IgD-negative memory B cell (primary cell): ENCODE measurements at regions not wholly inside any gene's neighbourhood (a gene's known extent, or its start where the extent isn't known, plus 50 kb on each side); places are given as distances from the start of the nearest gene placed in this dataset.
"Not testable (repeated sequence)": the region's sequence is repeated elsewhere in the genome, so short reads cannot be mapped to it uniquely, and the experiment has no call there.

ENCODE experiments used
- H3K27ac Mint-ChIP-seq, 3 donors: one replicate each; pipeline ENCODE4 v1.8.0; 2020 to 2022; ENCODE audit warnings: mild to moderate bottlenecking in 3 of 3, mixed read lengths in 3 of 3, moderate library complexity in 1 of 3
- H3K27me3 Mint-ChIP-seq: one replicate; pipeline ENCODE4 v1.8.0; 2021; ENCODE audit warnings: mixed read lengths
- H3K36me3 Mint-ChIP-seq: one replicate; pipeline ENCODE4 v1.8.0; 2020; ENCODE audit warnings: mild to moderate bottlenecking, mixed read lengths
- H3K4me1 Mint-ChIP-seq, 3 donors: one replicate each; pipeline ENCODE4 v1.8.0; 2020 to 2022; ENCODE audit warnings: mixed read lengths in 3 of 3, mild to moderate bottlenecking in 1 of 3
- H3K4me3 Mint-ChIP-seq, 4 donors: one replicate each; pipeline ENCODE4 v1.8.0; 2020 to 2022; ENCODE audit warnings: mild to moderate bottlenecking in 4 of 4, mixed read lengths in 4 of 4, moderate library complexity in 3 of 4
- H3K9me3 Mint-ChIP-seq, 3 donors: one replicate each; pipeline ENCODE4 v1.8.0; 2020 to 2021; ENCODE audit warnings: mixed read lengths in 3 of 3, mild to moderate bottlenecking in 1 of 3

- H3K36me3 Mint-ChIP-seq, result no peaks in the 10 kb centered on the region
- no peak overlapping the region for H3K27ac Mint-ChIP-seq
- H3K4me1 Mint-ChIP-seq, result no peaks in the 10 kb centered on the region
- peaks cover 0 to 8% (median 0%) of the 10 kb centered on the region in 3 donors for H3K9me3 Mint-ChIP-seq
- no peak overlapping the region for H3K4me3 Mint-ChIP-seq
- H3K27me3 Mint-ChIP-seq, result no peaks in the 10 kb centered on the region
Measured at GRCh38 chr4:175280153-175280552, 362.0 kb downstream of the ADAM29 start.

- H3K27ac Mint-ChIP-seq, result no peak overlapping the region
- no peaks in the 10 kb centered on the region for H3K36me3 Mint-ChIP-seq
- no peaks in the 10 kb centered on the region for H3K27me3 Mint-ChIP-seq
- H3K9me3 Mint-ChIP-seq, result peaks cover 0 to 15% (median 2%) of the 10 kb centered on the region in 3 donors
- peaks cover 0 to 3% (median 0%) of the 10 kb centered on the region in 3 donors for H3K4me1 Mint-ChIP-seq
- no peak overlapping the region for H3K4me3 Mint-ChIP-seq
Measured at GRCh38 chr4:175281894-175282293, 363.7 kb downstream of the ADAM29 start.

- peak overlapping the region in 1 of 3 donors; percentile 55 for H3K27ac Mint-ChIP-seq
- no peaks in the 10 kb centered on the region for H3K36me3 Mint-ChIP-seq
- no peaks in the 10 kb centered on the region for H3K27me3 Mint-ChIP-seq
- peaks cover 0 to 13% (median 2%) of the 10 kb centered on the region in 3 donors for H3K9me3 Mint-ChIP-seq
- peaks cover 0 to 3% (median 0%) of the 10 kb centered on the region in 3 donors for H3K4me1 Mint-ChIP-seq
- no peak overlapping the region for H3K4me3 Mint-ChIP-seq
Measured at GRCh38 chr4:175282407-175282806, 364.2 kb downstream of the ADAM29 start.

DNA sequence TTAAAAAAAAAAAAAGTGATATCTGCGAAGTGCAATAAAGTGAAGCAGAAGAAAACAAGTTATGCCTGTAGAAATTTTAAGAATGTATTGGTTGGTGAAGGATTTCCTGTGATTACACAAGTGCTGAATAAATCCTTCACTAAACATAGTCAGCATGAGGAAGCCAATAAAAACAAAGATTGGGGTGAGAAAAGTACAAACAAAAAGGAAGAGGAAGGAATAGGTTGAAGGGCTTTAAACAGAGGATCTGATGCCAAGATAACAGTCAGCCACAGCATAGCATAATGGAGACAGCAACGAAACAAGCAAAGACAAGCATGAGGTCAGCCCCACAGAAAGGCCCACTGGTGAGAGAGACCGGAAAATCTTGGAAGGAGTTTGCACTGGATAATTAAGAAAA lies 372.2 kb downstream of the ADAM29 start:
- H3K27ac Mint-ChIP-seq, result no peak overlapping the region
- H3K9me3 Mint-ChIP-seq, result peaks cover 2 to 4% (median 3%) of the 10 kb centered on the region in 3 donors
- H3K27me3 Mint-ChIP-seq, result no peaks in the 10 kb centered on the region
- H3K36me3 Mint-ChIP-seq, result peaks cover 3% of the 10 kb centered on the region
- peaks cover 0 to 4% (median 3%) of the 10 kb centered on the region in 3 donors for H3K4me1 Mint-ChIP-seq
- no peak overlapping the region for H3K4me3 Mint-ChIP-seq

DNA sequence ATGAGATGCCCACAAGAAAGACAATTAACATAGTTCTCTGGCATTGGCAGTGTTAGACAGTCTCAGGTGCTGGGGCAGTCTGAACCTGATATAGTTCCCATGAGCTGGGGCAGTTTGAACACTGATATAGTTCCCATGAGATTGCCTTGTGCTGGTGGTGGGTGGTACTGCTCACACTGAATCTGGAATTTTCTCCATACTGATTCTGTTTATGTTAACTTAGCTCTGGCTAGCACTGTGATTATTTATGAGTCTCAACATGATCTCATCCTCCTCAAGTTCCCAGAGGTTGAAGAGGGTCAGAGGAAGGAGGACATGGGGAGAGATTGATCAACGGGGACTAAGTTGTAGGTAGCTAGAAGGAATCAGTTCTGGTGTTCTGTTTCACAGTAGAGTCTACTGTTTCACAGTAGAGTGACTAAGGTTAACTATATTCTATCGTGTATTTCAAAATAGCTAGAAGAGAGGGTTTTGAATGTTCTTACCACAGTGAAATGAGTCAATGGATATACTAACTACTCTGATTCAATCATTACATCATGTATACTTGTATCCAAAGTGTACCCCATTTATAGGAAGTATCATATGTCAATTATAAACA lies 379.9 kb downstream of the ADAM29 start:
- Mint-ChIP-seq H3K27me3 (no peaks in the 10 kb centered on the region), H3K27ac (no peak overlapping the region), H3K36me3 (peaks cover 3% of the 10 kb centered on the region), H3K9me3 (peaks cover 0 to 3% (median 2%) of the 10 kb centered on the region in 3 donors), H3K4me3 (no peak overlapping the region), H3K4me1 (peaks cover 0 to 8% (median 6%) of the 10 kb centered on the region in 3 donors)

- Mint-ChIP-seq H3K4me1 (no peaks in the 10 kb centered on the region), H3K9me3 (peaks cover 0 to 2% (median 0%) of the 10 kb centered on the region in 3 donors), H3K27me3 (no peaks in the 10 kb centered on the region), H3K27ac (no peak overlapping the region), H3K4me3 (no peak overlapping the region), H3K36me3 (peaks cover 3% of the 10 kb centered on the region)
Measured at GRCh38 chr4:175306436-175306835, 388.3 kb downstream of the ADAM29 start.

DNA sequence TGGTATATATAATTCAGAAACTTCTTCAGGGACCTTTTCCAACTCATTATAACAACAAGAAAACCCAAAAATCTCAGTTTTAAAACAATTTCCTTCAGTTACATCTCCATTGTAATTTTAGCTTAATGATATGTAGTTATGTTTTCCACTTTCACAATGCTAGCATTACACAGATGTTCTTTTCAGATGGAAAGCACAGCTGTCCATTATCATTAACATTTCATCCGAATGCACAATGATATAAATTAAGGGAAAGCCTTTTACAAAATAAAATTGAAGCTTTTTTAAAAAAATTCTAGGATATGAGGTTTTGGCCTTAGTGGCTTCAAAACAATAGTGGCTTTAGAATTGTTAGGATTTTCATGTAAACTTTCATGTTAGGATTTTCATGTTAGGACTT lies 389.2 kb downstream of the ADAM29 start:
- Mint-ChIP-seq H3K9me3 (no peaks in the 10 kb centered on the region), H3K4me1 (no peaks in the 10 kb centered on the region), H3K27ac (no peak overlapping the region), H3K27me3 (no peaks in the 10 kb centered on the region), H3K4me3 (no peak overlapping the region), H3K36me3 (no peaks in the 10 kb centered on the region)

- no peaks in the 10 kb centered on the region for H3K36me3 Mint-ChIP-seq
- H3K27ac Mint-ChIP-seq, result no peak overlapping the region
Measured at GRCh38 chr4:175308236-175308635, 390.1 kb downstream of the ADAM29 start.

GRCh38 chr4:175309041-175309440 lies 390.9 kb downstream of the ADAM29 start:
- no peaks in the 10 kb centered on the region for H3K36me3 Mint-ChIP-seq
- H3K4me3 Mint-ChIP-seq, result no peak overlapping the region
- no peaks in the 10 kb centered on the region for H3K27me3 Mint-ChIP-seq
- no peaks in the 10 kb centered on the region for H3K9me3 Mint-ChIP-seq
- no peak overlapping the region for H3K27ac Mint-ChIP-seq
- peaks cover 0 to 4% (median 0%) of the 10 kb centered on the region in 3 donors for H3K4me1 Mint-ChIP-seq

More at GRCh38 chr4:175308236-175308635, 390.1 kb downstream of the ADAM29 start:
- H3K9me3 Mint-ChIP-seq, result no peaks in the 10 kb centered on the region
- H3K4me1 Mint-ChIP-seq, result no peaks in the 10 kb centered on the region
- H3K4me3 Mint-ChIP-seq, result no peak overlapping the region
- H3K27me3 Mint-ChIP-seq, result no peaks in the 10 kb centered on the region

- Mint-ChIP-seq H3K27ac (no peak overlapping the region), H3K36me3 (no peaks in the 10 kb centered on the region), H3K27me3 (no peaks in the 10 kb centered on the region), H3K9me3 (peaks cover 0 to 3% (median 2%) of the 10 kb centered on the region in 3 donors), H3K4me3 (peak overlapping the region in 1 of 4 donors; percentile 30), H3K4me1 (peaks cover 0 to 1% (median 0%) of the 10 kb centered on the region in 3 donors)
Measured at GRCh38 chr4:175325230-175325629, 407.1 kb downstream of the ADAM29 start.

GRCh38 chr4:175326796-175327195 lies 408.6 kb downstream of the ADAM29 start:
- H3K4me3 Mint-ChIP-seq, result no peak overlapping the region
- no peaks in the 10 kb centered on the region for H3K27me3 Mint-ChIP-seq
- H3K36me3 Mint-ChIP-seq, result no peaks in the 10 kb centered on the region
- H3K27ac Mint-ChIP-seq, result no peak overlapping the region
- H3K9me3 Mint-ChIP-seq, result peaks cover 0 to 4% (median 3%) of the 10 kb centered on the region in 3 donors
- H3K4me1 Mint-ChIP-seq, result peaks cover 0 to 1% (median 0%) of the 10 kb centered on the region in 3 donors

GRCh38 chr4:175330236-175330635 lies 412.1 kb downstream of the ADAM29 start:
- H3K36me3 Mint-ChIP-seq, result no peaks in the 10 kb centered on the region
- no peak overlapping the region for H3K27ac Mint-ChIP-seq
- H3K9me3 Mint-ChIP-seq, result peaks cover 0 to 9% (median 0%) of the 10 kb centered on the region in 3 donors
- H3K4me1 Mint-ChIP-seq, result peaks cover 0 to 1% (median 0%) of the 10 kb centered on the region in 3 donors
- no peak overlapping the region for H3K4me3 Mint-ChIP-seq
- no peaks in the 10 kb centered on the region for H3K27me3 Mint-ChIP-seq

DNA sequence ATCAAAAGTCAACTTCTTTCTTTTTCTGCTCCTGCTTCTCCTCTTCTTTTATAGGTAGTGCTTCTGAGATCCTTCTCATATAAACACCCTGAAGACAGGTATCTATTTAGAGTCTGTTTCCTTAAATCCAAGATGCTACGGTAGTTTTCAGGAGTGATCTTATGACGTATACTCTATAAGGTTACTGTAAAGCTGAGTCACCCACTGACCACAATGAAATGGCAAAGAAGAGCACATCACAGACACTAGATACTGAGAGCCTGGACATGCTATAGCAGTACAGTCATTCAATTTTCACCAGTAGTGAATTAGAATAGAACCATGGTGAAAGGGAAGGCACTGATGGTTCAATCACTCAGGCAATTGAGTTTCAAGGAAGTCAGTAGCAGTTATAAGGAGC lies 412.5 kb downstream of the ADAM29 start:
- no peaks in the 10 kb centered on the region for H3K27me3 Mint-ChIP-seq
- no peak overlapping the region for H3K4me3 Mint-ChIP-seq
- no peak overlapping the region for H3K27ac Mint-ChIP-seq
- H3K9me3 Mint-ChIP-seq, result peaks cover 0 to 9% (median 0%) of the 10 kb centered on the region in 3 donors
- H3K36me3 Mint-ChIP-seq, result no peaks in the 10 kb centered on the region
- peaks cover 0 to 1% (median 0%) of the 10 kb centered on the region in 3 donors for H3K4me1 Mint-ChIP-seq

DNA sequence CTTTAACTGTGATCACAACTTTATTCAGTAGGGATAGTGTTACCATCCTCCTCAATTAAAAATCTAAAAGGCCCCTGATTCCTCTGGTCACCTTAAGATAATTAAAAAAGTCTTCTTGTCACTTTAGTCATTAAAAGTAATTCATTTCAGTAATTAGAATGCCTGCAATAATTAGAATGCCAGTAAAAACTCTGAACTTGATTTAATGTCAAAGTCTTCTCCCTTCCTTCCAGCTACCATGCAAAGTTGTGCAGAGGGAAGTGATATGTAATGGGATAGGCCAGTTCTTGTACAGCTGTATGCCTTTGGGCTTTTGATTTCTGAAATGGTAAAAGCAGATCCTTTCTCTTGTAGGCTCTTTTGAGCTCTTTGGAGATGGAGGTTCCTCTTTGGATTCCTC lies 417.2 kb downstream of the ADAM29 start:
- no peak overlapping the region for H3K4me3 Mint-ChIP-seq
- H3K27me3 Mint-ChIP-seq, result no peaks in the 10 kb centered on the region
- no peaks in the 10 kb centered on the region for H3K36me3 Mint-ChIP-seq
- peaks cover 0 to 7% (median 0%) of the 10 kb centered on the region in 3 donors for H3K9me3 Mint-ChIP-seq
- no peak overlapping the region for H3K27ac Mint-ChIP-seq
- H3K4me1 Mint-ChIP-seq, result no peaks in the 10 kb centered on the region

DNA sequence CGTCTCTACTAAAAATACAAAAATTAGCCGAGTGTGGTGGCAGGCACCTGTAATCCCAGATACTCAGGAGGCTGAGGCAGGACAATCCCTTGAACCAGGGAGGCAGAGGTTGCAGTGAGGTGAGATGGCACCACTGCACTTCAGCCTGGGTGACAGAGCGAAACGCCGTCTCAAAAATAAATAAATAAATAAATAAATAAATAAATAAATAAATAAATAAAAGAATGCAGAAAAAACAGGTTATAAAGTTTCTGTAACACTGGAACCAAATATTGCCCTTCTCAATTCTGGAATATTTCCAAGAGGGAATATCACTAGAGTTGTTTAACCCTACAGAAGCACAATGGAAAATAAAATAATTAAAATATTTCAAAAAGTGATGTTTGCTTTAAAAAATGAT lies 418.4 kb downstream of the ADAM29 start:
- not testable (repeated sequence) for H3K9me3 Mint-ChIP-seq, H3K36me3 Mint-ChIP-seq, H3K4me1 Mint-ChIP-seq

DNA sequence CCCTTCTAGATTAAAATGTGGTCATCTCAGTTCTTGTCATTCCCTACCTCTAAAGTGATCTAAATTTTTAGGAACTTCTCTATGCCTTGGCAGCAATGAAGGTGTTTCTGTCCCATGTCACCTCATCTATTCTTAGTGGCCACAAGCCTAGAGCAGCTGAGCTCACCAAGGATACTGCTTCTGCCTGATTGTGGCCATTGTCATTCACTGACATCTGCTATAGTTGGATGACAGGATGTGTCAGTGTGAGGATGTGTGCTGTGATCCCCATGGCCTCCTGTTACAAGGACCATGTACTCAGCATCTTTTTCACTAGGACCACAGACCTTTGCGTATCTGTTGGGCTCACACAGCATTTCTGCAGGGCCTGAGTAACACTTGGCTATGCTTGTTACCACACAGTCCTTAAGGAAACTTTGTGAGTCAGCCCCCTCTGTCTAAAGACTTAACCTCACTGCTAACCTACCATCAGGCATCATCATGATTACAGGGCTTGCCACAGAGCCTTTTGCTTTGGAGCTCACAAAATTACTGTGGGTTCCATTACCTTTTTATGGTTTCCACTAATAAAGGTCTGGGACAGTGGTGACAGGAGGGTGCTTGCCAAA lies 421.0 kb downstream of the ADAM29 start:
- H3K9me3 Mint-ChIP-seq, result peaks cover 5 to 9% (median 5%) of the 10 kb centered on the region in 3 donors
- no peak overlapping the region for H3K4me3 Mint-ChIP-seq
- no peaks in the 10 kb centered on the region for H3K27me3 Mint-ChIP-seq
- H3K36me3 Mint-ChIP-seq, result peaks cover 2% of the 10 kb centered on the region
- H3K27ac Mint-ChIP-seq, result no peak overlapping the region
- peaks cover 0 to 5% (median 0%) of the 10 kb centered on the region in 3 donors for H3K4me1 Mint-ChIP-seq

More for the DNA sequence above, 418.4 kb downstream of the ADAM29 start:
- not testable (repeated sequence) for H3K27ac Mint-ChIP-seq, H3K4me3 Mint-ChIP-seq, H3K27me3 Mint-ChIP-seq
